GM10266 (cell line): ENCODE measurements at regions not wholly inside any gene's neighbourhood (a gene's known extent, or its start where the extent isn't known, plus 50 kb on each side); places are given as distances from the start of the nearest gene placed in this dataset.

Source experiments
- DNase-seq: peaks from one replicate; pipeline ENCODE4 v3.0.0; 2012; ENCODE audit errors: extremely low spot score
- TF ChIP-seq, protein P1 (sequence below): IDR thresholded peaks from 2 replicates; pipeline ENCODE4 v1.5.1; 2012; ENCODE audit warnings: mild to moderate bottlenecking, low read depth; ENCODE audit not compliant: control insufficient read depth, insufficient read depth; ENCODE audit errors: missing control alignments

DNA sequence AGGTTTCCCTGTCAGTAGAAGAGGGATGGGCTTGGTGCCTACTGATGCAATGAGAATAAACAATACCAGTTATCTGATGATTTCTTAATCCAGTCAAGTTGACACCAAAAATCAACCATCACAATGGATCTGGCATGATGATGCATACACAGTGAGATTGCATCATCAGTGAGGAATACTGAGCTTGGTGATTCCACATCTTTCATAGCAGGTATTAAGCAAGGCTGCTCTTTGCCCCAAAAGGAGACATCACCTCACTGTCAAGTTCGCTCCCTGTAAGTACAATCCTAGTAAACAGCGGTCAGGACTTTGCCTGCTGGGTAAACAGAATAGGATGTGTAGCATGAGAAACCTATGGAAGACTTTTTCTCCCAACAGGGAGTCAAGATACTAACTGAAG lies 282.7 kb upstream of the CDH2 start:
- TF ChIP-seq, protein P1, sequence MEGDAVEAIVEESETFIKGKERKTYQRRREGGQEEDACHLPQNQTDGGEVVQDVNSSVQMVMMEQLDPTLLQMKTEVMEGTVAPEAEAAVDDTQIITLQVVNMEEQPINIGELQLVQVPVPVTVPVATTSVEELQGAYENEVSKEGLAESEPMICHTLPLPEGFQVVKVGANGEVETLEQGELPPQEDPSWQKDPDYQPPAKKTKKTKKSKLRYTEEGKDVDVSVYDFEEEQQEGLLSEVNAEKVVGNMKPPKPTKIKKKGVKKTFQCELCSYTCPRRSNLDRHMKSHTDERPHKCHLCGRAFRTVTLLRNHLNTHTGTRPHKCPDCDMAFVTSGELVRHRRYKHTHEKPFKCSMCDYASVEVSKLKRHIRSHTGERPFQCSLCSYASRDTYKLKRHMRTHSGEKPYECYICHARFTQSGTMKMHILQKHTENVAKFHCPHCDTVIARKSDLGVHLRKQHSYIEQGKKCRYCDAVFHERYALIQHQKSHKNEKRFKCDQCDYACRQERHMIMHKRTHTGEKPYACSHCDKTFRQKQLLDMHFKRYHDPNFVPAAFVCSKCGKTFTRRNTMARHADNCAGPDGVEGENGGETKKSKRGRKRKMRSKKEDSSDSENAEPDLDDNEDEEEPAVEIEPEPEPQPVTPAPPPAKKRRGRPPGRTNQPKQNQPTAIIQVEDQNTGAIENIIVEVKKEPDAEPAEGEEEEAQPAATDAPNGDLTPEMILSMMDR: no peak
- DNase-seq: no peak

DNA sequence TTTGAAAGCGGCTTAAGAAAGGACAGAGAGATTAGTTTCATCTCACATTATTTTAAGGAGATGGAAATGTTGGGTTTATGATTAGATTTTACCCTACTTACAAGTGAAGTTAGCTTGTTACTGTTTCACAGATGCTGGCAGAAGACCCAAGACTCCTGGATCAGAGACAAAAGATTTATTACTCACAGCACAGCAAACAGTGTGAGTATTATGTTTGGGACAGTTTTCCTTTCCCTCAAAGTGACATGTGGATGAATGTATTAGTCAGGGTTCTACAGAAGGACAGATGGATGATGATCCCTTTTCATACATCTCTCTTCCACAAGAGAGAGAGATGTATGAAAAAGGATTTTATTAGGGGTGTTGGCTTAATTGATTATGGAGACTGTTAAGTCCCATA lies 281.8 kb upstream of the CDH2 start:
- DNase-seq: no peak
- TF ChIP-seq, protein P1: no peak

DNA sequence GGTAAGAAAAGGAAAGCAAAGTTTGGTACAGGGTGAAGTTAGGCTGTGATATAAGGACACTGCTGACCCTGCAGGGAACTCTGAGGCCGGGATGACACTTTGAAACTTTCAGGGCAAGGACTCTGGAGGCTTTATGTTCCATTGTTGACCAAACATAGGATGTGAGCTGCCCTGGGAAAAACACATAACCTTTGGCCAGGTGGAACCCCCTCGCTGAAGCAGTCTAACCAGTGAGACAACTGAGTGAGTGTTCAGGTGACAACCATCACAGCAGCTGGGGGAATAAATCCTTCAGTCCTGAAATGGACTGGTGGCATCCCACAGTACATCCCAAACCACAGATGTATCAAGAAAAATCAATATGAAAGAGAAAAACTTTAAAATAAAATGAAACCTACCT lies 280.9 kb upstream of the CDH2 start:
- TF ChIP-seq, protein P1: no peak
- no peak for DNase-seq

DNA sequence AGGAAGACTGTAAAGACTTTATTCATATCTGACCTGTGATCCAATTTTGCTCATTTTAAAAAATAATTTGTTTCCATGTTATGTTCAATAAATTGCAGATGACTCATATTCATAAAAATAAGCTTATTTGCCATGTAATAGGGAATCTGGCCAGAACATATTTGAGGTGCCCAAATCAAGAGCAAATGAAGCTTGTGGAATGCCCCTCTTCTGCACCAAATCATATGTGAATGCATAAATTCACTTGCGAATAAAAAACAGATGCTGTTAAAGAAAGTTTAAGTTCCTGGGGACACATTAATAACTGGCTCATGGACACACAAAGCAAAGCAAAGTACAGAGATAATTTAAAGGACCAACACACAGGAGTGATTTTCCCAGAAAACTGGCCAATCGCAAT lies 279.0 kb upstream of the CDH2 start:
- no peak for DNase-seq
- TF ChIP-seq, protein P1: no peak

DNA sequence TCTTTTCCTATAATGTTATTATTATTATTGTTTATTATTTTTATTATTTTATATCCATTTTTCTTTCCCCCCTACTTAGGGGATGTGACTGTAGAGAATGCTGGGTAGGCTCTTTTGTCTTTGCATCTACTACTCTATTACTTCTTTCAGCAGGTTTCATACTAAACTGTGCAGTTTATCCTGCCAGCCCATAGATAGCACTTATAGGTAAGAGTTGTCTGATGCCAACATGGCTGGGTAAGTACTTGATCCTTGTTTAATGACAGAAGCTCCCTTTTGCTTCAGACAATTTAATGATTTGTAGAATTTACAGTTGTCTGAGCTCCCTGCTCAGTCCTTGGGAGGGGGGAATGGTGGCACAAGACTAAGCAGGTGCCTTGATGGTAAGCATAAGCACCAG lies 262.9 kb upstream of the CDH2 start:
- DNase-seq: no peak
- TF ChIP-seq, protein P1: no peak

DNA sequence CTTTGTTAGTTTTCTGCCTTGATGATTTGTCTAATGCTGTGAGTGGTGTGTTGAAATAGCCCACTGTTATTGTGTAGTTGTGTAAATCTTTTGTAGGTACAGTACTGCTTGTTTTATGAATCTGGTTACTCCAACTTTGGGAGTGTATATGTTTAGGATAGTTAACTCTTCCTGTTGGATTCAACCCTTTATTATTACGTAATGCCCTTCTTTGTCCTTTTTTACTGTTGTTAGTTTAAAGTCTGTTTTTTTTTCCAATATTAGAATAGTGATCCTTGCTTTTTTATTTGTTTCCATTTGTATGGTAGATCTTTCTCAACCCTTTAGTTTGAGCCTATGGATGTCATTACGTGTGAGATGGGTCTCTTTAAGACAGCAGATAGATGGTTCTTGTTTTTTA lies 261.5 kb upstream of the CDH2 start:
- TF ChIP-seq, protein P1: no peak
- no peak for DNase-seq

DNA sequence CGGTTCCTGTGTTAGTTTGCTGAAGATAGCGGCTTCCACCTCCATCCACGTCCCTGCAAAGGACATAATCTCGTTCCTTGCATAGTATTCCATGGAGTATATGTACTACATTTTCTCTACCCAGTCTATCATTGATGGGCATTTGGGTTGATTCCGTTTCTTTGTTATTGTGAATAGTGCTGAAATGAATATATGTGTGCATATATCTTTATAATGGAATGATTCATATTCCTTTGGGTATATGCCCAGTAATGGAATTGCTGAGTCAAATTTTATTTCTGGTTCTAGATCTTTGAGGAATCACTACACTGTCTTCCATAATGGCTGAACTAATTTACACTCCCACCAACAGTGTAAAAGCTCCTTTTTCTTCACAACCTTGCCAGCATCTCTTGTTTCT lies 255.4 kb upstream of the CDH2 start:
- TF ChIP-seq, protein P1: no peak
- DNase-seq: no peak
